ENCODE measurements at regions not wholly inside any gene's neighbourhood (a gene's known extent, or its start where the extent isn't known, plus 50 kb on each side); places are given as distances from the start of the nearest gene placed in this dataset.

DNA sequence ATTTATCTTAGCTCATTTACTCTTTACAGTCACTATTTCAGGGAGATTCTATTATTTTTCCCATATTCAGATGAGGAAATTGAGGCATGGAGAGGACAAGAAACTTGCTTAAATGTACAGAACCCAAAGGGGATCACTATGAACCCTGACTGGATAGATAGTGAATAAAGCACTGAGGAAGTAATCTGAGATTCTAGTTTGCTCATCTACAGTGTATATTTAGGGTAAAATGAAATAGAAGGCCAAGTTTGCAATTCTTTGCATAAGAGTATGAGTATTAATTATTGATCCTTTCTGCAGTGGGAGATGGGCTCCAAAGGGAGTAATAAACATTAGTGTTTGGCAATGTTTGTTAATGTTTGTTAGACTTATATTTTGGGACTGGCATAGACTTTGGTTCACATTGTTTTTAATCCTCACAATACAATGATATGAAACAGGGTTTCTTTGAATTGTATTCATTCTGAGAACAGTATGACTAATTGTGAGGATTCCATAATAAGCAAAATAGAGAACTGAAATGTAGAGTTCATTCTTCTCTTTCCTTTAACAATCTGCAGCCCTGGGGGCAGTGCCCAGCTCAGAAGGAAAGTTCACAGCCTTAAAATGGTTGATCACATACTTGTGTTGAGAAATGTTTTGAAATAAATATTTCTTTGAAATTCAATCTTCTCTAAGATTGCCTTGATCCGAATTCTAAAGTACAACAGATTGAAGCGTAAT is 131.0 kb upstream of the ZNF804B start:
- TF ChIP-seq, protein P1, sequence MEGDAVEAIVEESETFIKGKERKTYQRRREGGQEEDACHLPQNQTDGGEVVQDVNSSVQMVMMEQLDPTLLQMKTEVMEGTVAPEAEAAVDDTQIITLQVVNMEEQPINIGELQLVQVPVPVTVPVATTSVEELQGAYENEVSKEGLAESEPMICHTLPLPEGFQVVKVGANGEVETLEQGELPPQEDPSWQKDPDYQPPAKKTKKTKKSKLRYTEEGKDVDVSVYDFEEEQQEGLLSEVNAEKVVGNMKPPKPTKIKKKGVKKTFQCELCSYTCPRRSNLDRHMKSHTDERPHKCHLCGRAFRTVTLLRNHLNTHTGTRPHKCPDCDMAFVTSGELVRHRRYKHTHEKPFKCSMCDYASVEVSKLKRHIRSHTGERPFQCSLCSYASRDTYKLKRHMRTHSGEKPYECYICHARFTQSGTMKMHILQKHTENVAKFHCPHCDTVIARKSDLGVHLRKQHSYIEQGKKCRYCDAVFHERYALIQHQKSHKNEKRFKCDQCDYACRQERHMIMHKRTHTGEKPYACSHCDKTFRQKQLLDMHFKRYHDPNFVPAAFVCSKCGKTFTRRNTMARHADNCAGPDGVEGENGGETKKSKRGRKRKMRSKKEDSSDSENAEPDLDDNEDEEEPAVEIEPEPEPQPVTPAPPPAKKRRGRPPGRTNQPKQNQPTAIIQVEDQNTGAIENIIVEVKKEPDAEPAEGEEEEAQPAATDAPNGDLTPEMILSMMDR (IDR thresholded peaks at IDR 0.05) = no peak
- intact Hi-C loops (cut with micrococcal nuclease) = no loop called here
- no peak for ATAC-seq
- Mint-ChIP-seq H3K27ac (no peak overlapping the region), H3K4me1 (ENCODE audit: low read depth) (no peaks in the 10 kb centered on the region), H3K36me3 (ENCODE audit: low read depth) (no peaks in the 10 kb centered on the region), H3K4me3 (no peak overlapping the region), H3K27me3 (no peaks in the 10 kb centered on the region), H3K9me3 (peaks cover 3% of the 10 kb centered on the region)
- ChIA-PET POLR2A (no interaction called here), CTCF (no interaction called here)
- DNase-seq = no peak

DNA sequence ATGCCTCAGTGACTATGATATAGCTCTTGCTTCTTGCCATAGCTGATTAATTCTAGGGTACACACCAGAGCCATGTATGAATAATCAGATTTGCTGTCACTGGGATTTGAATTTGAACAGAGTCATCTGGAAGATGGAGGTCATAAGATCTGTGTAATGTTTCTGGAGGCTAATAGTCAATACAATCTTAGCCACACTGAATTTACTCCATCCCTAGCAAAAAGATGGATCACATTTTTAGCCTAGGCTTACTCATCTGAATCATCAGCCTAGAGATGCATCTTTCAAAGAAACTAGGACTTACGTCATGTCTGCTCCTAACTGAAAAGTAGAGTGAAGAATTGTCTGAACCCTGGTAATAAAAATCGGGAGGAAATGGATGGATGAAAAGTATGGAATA is 142.3 kb upstream of the ZNF804B start:
- ChIA-PET CTCF (no interaction called here), POLR2A (no interaction called here)
- H3K36me3 Mint-ChIP-seq (ENCODE audit: low read depth) = no peaks in the 10 kb centered on the region
- no peak for ATAC-seq
- H3K4me3 Mint-ChIP-seq = no peak overlapping the region
- intact Hi-C loops (cut with micrococcal nuclease) = no loop called here
- TF ChIP-seq, protein P1 (IDR thresholded peaks at IDR 0.05) = no peak
- DNase-seq = no peak
- no peaks in the 10 kb centered on the region for H3K4me1 Mint-ChIP-seq (ENCODE audit: low read depth)
- no peaks in the 10 kb centered on the region for H3K27me3 Mint-ChIP-seq
- H3K9me3 Mint-ChIP-seq = no peaks in the 10 kb centered on the region
- H3K27ac Mint-ChIP-seq = no peak overlapping the region

DNA sequence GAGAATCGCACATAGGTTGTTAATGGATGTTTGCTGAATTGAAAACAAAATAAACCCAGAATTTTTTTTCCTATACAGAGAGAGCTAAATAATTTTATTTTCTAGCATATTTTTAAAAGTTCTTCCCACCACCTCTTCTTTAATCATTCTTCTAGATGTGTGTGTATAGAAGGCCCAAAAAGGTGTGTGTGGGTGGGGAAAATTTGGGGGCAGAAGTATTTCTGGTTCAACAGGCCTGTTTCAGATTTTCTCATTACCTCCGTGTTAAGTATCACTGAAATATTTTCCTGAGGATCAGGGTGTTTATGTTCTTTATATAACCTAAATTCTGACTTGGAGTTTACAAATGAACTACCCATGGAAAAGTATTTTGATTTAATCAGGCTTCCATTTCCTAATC is 144.2 kb upstream of the ZNF804B start:
- ATAC-seq (no peak), DNase-seq (no peak)
- TF ChIP-seq, protein P1 (IDR thresholded peaks at IDR 0.05) = no peak
- no peaks in the 10 kb centered on the region for H3K27me3 Mint-ChIP-seq
- ChIA-PET CTCF (no interaction called here), POLR2A (no interaction called here)
- no peaks in the 10 kb centered on the region for H3K4me1 Mint-ChIP-seq (ENCODE audit: low read depth)
- no peaks in the 10 kb centered on the region for H3K9me3 Mint-ChIP-seq
- intact Hi-C loops (cut with micrococcal nuclease) = no loop called here
- H3K27ac Mint-ChIP-seq = no peak overlapping the region
- H3K4me3 Mint-ChIP-seq = no peak overlapping the region
- no peaks in the 10 kb centered on the region for H3K36me3 Mint-ChIP-seq (ENCODE audit: low read depth)

DNA sequence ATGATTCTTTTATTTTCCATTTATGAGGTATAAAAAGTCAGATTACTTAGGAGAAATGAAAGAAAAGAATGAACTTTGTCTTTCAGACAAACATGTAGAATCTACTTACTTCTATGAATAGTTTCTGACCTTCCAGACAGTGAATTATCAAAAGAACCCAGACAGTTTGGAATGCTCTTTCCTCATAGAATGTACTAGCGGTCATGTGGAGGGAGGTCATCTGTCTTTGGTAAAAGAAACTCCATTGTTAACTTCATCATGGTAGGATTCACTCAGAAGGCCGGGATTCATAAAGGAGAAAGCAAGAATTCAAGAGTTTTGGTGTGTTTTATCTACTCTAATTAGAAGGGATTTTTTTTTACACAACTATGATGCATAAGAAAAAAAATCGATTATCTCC is 144.8 kb upstream of the ZNF804B start:
- intact Hi-C loops (cut with micrococcal nuclease) = no loop called here
- Mint-ChIP-seq H3K4me3 (no peak overlapping the region), H3K36me3 (ENCODE audit: low read depth) (no peaks in the 10 kb centered on the region), H3K27ac (no peak overlapping the region), H3K4me1 (ENCODE audit: low read depth) (no peaks in the 10 kb centered on the region), H3K9me3 (no peaks in the 10 kb centered on the region), H3K27me3 (no peaks in the 10 kb centered on the region)
- CTCF ChIA-PET = no interaction called here
- DNase-seq (no peak), ATAC-seq (no peak)
- TF ChIP-seq, protein P1 (IDR thresholded peaks at IDR 0.05) = no peak
- POLR2A ChIA-PET = no interaction called here

DNA sequence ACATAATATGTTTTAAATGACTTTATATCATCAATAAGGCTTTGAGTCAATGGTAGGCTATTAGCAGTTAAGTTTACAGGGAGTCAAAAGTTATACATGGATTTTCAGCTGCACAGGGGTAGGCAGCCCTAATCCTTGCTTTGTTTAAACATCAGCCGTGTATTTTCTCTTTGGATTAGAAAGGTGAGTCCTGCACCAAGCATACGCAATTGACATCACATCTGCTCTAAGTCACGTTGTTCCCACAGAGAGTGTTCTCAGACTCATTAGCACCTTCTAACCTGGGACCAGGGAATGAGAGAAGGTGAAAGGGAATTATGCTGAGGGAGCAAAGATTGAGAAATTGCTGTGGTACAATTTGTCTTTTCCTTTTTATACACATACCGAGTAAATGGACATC is 148.6 kb upstream of the ZNF804B start:
- DNase-seq (no peak), ATAC-seq (no peak)
- no peaks in the 10 kb centered on the region for H3K9me3 Mint-ChIP-seq
- H3K36me3 Mint-ChIP-seq (ENCODE audit: low read depth) = no peaks in the 10 kb centered on the region
- ChIA-PET POLR2A (no interaction called here), CTCF (no interaction called here)
- intact Hi-C loops (cut with micrococcal nuclease) = no loop called here
- TF ChIP-seq, protein P1 (IDR thresholded peaks at IDR 0.05) = no peak
- no peak overlapping the region for H3K4me3 Mint-ChIP-seq
- no peaks in the 10 kb centered on the region for H3K27me3 Mint-ChIP-seq
- H3K4me1 Mint-ChIP-seq (ENCODE audit: low read depth) = no peaks in the 10 kb centered on the region
- no peak overlapping the region for H3K27ac Mint-ChIP-seq
